ENCODE measurements at regions not wholly inside any gene's neighbourhood (a gene's known extent, or its start where the extent isn't known, plus 50 kb on each side); places are given as distances from the start of the nearest gene placed in this dataset.

DNA sequence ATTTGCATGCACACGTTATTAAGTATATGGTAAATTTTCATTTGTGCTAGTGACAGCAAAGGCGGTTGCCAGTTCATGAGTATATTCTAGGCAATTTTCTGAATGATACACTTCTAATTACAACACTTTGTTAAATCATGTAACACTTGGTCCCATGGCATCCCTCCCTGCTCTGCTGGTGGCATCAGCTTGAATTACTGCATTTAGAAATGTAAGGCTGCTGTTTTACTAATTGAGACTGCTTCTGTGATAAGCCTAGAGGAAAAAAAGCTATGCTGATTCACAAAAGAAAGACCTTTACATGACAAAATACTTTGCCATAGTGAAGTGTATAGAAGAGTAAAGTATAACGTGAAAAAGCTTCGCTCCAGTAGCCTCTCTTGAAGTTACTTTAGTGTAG is 636.1 kb downstream of the KCNH5 start:
- no peak overlapping the region for H3K27ac Mint-ChIP-seq (ENCODE audit: unreplicated experiment)
- TF ChIP-seq, protein P1, sequence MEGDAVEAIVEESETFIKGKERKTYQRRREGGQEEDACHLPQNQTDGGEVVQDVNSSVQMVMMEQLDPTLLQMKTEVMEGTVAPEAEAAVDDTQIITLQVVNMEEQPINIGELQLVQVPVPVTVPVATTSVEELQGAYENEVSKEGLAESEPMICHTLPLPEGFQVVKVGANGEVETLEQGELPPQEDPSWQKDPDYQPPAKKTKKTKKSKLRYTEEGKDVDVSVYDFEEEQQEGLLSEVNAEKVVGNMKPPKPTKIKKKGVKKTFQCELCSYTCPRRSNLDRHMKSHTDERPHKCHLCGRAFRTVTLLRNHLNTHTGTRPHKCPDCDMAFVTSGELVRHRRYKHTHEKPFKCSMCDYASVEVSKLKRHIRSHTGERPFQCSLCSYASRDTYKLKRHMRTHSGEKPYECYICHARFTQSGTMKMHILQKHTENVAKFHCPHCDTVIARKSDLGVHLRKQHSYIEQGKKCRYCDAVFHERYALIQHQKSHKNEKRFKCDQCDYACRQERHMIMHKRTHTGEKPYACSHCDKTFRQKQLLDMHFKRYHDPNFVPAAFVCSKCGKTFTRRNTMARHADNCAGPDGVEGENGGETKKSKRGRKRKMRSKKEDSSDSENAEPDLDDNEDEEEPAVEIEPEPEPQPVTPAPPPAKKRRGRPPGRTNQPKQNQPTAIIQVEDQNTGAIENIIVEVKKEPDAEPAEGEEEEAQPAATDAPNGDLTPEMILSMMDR (IDR thresholded peaks at IDR 0.05; ENCODE audit: insufficient read depth in 1 of 2, low read depth in 1 of 2, low read length in 1 of 2, severe bottlenecking in 1 of 2, unreplicated experiment in 1 of 2): no peak
- no TSS peak for BruUV-seq (replicated peaks)

DNA sequence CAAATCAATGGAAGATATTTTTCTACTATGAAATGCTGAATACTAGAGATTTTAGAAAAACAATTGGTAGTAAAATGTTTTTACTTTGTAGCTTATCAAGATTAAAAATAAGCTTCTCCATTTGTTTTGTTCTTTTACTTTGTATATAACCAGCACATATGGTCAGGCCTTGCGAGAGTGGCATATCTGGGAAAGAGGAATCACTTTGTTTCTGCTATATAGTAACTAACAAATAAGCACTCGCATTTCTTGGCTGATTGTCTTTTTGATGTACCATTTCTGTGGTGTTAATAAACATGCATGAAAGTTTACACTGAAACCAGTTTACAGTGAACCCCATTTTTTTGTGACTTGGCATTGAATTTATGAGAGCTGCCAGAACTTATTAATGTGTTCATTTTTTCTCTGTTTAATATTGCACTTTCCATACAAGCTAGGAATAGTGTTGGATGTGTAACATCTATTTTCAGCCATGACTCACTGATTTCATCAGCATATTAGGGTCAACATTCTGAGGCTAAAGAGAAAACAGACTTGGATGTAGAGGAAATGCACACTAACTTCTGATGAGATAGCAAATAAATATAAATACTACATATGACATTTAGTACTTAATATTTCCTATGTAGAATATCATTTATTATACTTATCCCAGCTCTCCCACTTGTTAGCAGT is 635.5 kb downstream of the KCNH5 start:
- H3K4me3 ChIP-seq (ENCODE audit: low read depth, low read length): no peak overlapping the region
- BruUV-seq (replicated peaks): no TSS peak
- intact Hi-C loops (cut with micrococcal nuclease; ENCODE audit: unreplicated experiment): no loop called here
- H3K27me3 Mint-ChIP-seq (ENCODE audit: insufficient read depth, unreplicated experiment): no peaks in the 10 kb centered on the region
- no peaks in the 10 kb centered on the region for H3K36me3 ChIP-seq (ENCODE audit: control insufficient read depth, insufficient read depth, low read length)
- no peaks in the 10 kb centered on the region for H3K4me1 Mint-ChIP-seq (ENCODE audit: low read depth, unreplicated experiment)
- POLR2A ChIA-PET: no interaction called here
- DNase-seq: no peak
- no peak overlapping the region for H3K4me3 Mint-ChIP-seq (ENCODE audit: unreplicated experiment)
- H3K9me3 ChIP-seq: no peaks in the 10 kb centered on the region
- CTCF ChIA-PET: no interaction called here
- H3K27ac Mint-ChIP-seq (ENCODE audit: unreplicated experiment): no peak overlapping the region
- TF ChIP-seq, protein P1 (IDR thresholded peaks at IDR 0.05; ENCODE audit: insufficient read depth in 1 of 2, low read depth in 1 of 2, low read length in 1 of 2, severe bottlenecking in 1 of 2, unreplicated experiment in 1 of 2): no peak
- no peaks in the 10 kb centered on the region for H3K36me3 Mint-ChIP-seq (ENCODE audit: insufficient read depth, unreplicated experiment)
- H3K4me1 ChIP-seq: no peaks in the 10 kb centered on the region
- no peaks in the 10 kb centered on the region for H3K27me3 ChIP-seq (replicated peaks; ENCODE audit: control insufficient read depth, insufficient read depth, low read length)
- peaks cover 1% of the 10 kb centered on the region for H3K9me3 Mint-ChIP-seq (ENCODE audit: unreplicated experiment)

More for the DNA sequence above, 636.1 kb downstream of the KCNH5 start:
- peaks cover 7% of the 10 kb centered on the region for H3K9me3 Mint-ChIP-seq (ENCODE audit: unreplicated experiment)
- Histone ChIP-seq H3K36me3 (ENCODE audit: control insufficient read depth, insufficient read depth, low read length) (no peaks in the 10 kb centered on the region), H3K4me1 (no peaks in the 10 kb centered on the region), H3K27me3 (replicated peaks; ENCODE audit: control insufficient read depth, insufficient read depth, low read length) (no peaks in the 10 kb centered on the region), H3K4me3 (ENCODE audit: low read depth, low read length) (no peak overlapping the region), H3K9me3 (no peaks in the 10 kb centered on the region)
- ChIA-PET POLR2A (no interaction called here), CTCF (no interaction called here)
- intact Hi-C loops (cut with micrococcal nuclease; ENCODE audit: unreplicated experiment): no loop called here
- no peaks in the 10 kb centered on the region for H3K27me3 Mint-ChIP-seq (ENCODE audit: insufficient read depth, unreplicated experiment)
- no peak overlapping the region for H3K4me3 Mint-ChIP-seq (ENCODE audit: unreplicated experiment)
- DNase-seq: no peak
- no peaks in the 10 kb centered on the region for H3K36me3 Mint-ChIP-seq (ENCODE audit: insufficient read depth, unreplicated experiment)
- no peaks in the 10 kb centered on the region for H3K4me1 Mint-ChIP-seq (ENCODE audit: low read depth, unreplicated experiment)

DNA sequence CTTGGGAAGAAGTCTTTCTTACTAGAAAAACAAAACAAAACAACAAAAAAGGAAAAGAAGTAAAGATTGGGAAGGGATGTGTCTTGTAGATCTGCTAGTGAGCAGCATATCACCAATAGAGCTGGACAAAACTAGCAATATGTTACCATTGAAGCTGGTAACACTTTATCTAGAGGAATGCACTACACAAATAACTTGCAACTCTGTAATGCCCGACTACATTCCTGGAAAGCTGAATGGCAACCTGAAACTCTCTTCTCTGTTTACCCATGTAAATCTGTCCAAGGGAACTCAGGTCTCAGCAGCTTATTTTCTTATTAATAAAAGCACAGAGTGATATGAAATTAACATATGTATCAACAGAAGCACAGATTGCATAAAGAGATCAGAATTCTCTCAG is 624.4 kb downstream of the KCNH5 start:
- H3K4me3 ChIP-seq (ENCODE audit: low read depth, low read length): no peak overlapping the region
- H3K36me3 ChIP-seq (ENCODE audit: control insufficient read depth, insufficient read depth, low read length): no peaks in the 10 kb centered on the region
- peak overlapping the region; percentile 86 for H3K27ac Mint-ChIP-seq (ENCODE audit: unreplicated experiment)
- H3K9me3 Mint-ChIP-seq (ENCODE audit: unreplicated experiment): peaks cover 26% of the 10 kb centered on the region
- peaks cover 13% of the 10 kb centered on the region for H3K4me1 Mint-ChIP-seq (ENCODE audit: low read depth, unreplicated experiment)
- POLR2A ChIA-PET: no interaction called here
- H3K27me3 ChIP-seq (replicated peaks; ENCODE audit: control insufficient read depth, insufficient read depth, low read length): no peaks in the 10 kb centered on the region
- no TSS peak for BruUV-seq (replicated peaks)
- peak overlapping the region; percentile 39 for H3K4me3 Mint-ChIP-seq (ENCODE audit: unreplicated experiment)
- H3K4me1 ChIP-seq: peaks cover 25% of the 10 kb centered on the region
- peak; percentile 39 to 41 for DNase-seq
- CTCF ChIA-PET: no interaction called here
- H3K27me3 Mint-ChIP-seq (ENCODE audit: insufficient read depth, unreplicated experiment): no peaks in the 10 kb centered on the region
- intact Hi-C loops (cut with micrococcal nuclease; ENCODE audit: unreplicated experiment): loop anchor here (1.0 kb wide), 1 partner anchor 271 kb away; no protein-coding TSS in a partner anchor
- H3K9me3 ChIP-seq: 0 out of 2 replicates have a peak, but pooled peaks cover 6% of the 10 kb centered on the region
- H3K36me3 Mint-ChIP-seq (ENCODE audit: insufficient read depth, unreplicated experiment): no peaks in the 10 kb centered on the region
- TF ChIP-seq, protein P1 (IDR thresholded peaks at IDR 0.05; ENCODE audit: insufficient read depth in 1 of 2, low read depth in 1 of 2, low read length in 1 of 2, severe bottlenecking in 1 of 2, unreplicated experiment in 1 of 2): no peak
